Dermis blood vessel endothelial cell (primary cell): ENCODE measurements at regions not wholly inside any gene's neighbourhood (a gene's known extent, or its start where the extent isn't known, plus 50 kb on each side); places are given as distances from the start of the nearest gene placed in this dataset.
"Not testable (repeated sequence)": the region's sequence is repeated elsewhere in the genome, so short reads cannot be mapped to it uniquely, and the experiment has no call there.

ENCODE experiments used
- DNase-seq: peaks from one replicate; pipeline ENCODE4 v3.0.0; 2010

GRCh38 chr15:61393949-61394348 is 164.8 kb upstream of the RORA start:
- DNase-seq: no peak

GRCh38 chr15:61393524-61393923 is 164.4 kb upstream of the RORA start:
- no peak for DNase-seq

- no peak for DNase-seq
Observed at GRCh38 chr15:61390138-61390537, 161.0 kb upstream of the RORA start.

GRCh38 chr15:61389334-61390028 is 160.4 kb upstream of the RORA start:
- no peak for DNase-seq

- DNase-seq: no peak
Observed at GRCh38 chr15:61387675-61388074, 158.6 kb upstream of the RORA start.

- no peak for DNase-seq
Observed at GRCh38 chr15:61383421-61383820, 154.3 kb upstream of the RORA start.

GRCh38 chr15:61382927-61383326 is 153.8 kb upstream of the RORA start:
- no peak for DNase-seq

DNA sequence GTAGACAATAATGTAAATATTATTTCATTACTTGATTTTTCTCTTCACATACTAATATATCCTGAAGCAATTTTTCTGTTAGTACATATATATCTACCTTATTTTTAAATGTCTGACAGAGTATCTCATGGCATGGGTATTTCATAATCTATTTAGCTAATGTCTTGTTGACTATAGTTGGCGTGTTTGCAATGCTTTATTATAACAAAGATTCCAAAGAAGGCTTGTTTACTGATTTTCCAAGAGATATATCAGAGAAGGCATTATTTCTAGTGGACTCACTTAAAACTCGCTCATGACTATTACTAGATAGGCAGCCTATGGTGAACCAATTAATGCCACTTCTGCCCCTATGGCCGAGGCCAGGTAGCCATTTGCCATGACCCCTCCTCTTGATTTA is 152.4 kb upstream of the RORA start:
- no peak for DNase-seq

GRCh38 chr15:61380270-61380669 is 151.2 kb upstream of the RORA start:
- DNase-seq: no peak

- no peak for DNase-seq
Observed at GRCh38 chr15:61379005-61379404, 149.9 kb upstream of the RORA start.

- DNase-seq: no peak
Observed at GRCh38 chr15:61376961-61377360, 147.9 kb upstream of the RORA start.

- DNase-seq: no peak
Observed at GRCh38 chr15:61376516-61376915, 147.4 kb upstream of the RORA start.

DNA sequence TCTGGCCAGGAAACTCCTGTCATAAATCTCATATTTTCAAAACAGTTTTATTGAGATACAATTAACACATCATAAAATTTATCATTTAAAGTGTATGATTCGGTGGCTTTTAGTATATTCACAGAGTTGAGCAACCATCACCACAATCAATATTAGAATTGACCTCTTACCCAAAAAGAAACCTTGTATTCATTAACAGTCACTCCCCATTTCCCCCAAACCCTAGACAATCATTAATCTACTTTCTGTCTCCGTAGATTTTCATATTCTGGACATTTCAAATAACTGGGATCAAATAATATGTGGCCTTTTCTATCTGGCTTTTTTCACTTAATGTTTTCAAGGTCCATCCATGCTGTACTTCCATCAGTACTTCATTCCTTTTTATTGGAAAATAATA is 145.7 kb upstream of the RORA start:
- DNase-seq: no peak

GRCh38 chr15:61367953-61368352 is 138.9 kb upstream of the RORA start:
- DNase-seq: no peak

- DNase-seq: no peak
Observed at GRCh38 chr15:61364871-61365270, 135.8 kb upstream of the RORA start.

GRCh38 chr15:61362912-61363311 is 133.8 kb upstream of the RORA start:
- DNase-seq: not testable (repeated sequence)

- no peak for DNase-seq
Observed at GRCh38 chr15:61344293-61344692, 115.2 kb upstream of the RORA start.

- no peak for DNase-seq
Observed at GRCh38 chr15:61342390-61342789, 113.3 kb upstream of the RORA start.

GRCh38 chr15:61339516-61339915 is 110.4 kb upstream of the RORA start:
- DNase-seq: no peak

- DNase-seq: no peak
Observed at GRCh38 chr15:61337541-61337940, 108.4 kb upstream of the RORA start.

- DNase-seq: no peak
Observed at GRCh38 chr15:61336026-61336638, 107.0 kb upstream of the RORA start.

DNA sequence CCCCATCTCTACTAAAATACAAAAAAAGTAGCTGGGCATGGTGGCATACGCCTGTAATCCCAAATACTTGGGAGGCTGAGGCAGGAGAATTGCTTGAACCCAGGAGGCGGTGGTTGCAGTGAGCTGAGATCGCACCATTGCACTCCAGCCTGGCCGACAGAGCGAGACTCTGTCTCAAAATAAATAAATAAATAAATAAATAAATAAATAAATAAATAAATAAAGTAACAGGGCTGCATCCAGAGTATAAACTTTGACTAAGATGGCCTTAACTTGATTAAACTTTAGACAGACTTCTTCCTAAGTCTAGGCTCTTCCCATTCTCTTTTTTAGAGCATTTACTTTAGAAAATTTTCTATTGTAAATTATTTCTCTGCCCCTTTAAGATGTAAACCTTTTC is 105.6 kb upstream of the RORA start:
- DNase-seq: not testable (repeated sequence)

DNA sequence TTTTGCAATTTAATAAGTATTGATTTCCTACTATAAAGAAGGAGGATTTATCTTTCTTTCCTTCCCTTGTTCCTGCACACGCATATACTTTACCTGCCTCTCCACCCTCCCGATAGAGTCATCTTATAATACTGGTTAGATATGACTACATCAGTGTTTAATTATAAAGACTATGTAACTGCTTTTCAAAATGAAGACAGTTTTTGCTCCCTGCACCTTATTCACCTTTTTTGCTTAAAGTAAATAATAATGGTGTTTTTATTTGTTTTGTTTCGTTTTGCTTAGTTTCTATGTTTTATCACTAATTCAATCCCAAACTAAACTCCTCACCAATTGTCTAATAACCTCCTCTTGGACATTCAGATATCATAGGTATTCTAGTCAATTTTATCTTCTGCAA is 101.9 kb upstream of the RORA start:
- no peak for DNase-seq

DNA sequence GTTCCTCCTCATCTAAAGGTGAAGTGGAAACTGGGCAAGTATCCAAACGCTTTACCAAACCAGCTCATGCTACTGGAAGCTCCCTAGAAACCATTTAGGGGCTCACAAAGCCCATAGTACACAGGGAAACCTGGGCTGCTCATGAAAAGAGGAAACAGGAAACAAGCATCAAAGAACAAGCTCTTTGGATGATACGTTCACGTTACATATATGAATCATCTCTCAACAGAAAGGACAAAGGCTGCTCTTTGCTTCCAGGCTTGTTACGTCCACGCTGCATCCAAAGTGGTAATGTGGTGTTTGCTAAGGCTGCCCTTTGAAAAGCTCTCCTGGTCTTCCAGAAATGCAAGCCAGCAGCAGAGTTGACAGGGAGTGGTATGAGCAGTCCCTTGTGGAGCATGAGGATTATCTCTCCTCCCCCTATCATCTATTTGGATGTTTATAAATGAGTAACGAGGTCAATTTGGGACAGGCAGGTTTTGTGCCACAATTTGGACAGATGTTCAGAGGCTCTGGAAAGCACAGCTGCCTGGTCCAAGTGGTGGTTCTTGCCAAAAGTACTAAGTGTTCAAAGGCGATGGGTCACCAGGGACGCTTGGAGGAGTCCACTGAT is 98.0 kb upstream of the RORA start:
- no peak for DNase-seq
